AML-193 (cell line): ENCODE measurements at regions not wholly inside any gene's neighbourhood (a gene's known extent, or its start where the extent isn't known, plus 50 kb on each side); places are given as distances from the start of the nearest gene placed in this dataset.
"Not testable (repeated sequence)": the region's sequence is repeated elsewhere in the genome, so short reads cannot be mapped to it uniquely, and the experiment has no call there.

ENCODE experiments used
- DNase-seq, 2 experiments: peaks; one replicate each; lab custom pipeline; 2025; lab: John Stamatoyannopoulos, UW

DNA sequence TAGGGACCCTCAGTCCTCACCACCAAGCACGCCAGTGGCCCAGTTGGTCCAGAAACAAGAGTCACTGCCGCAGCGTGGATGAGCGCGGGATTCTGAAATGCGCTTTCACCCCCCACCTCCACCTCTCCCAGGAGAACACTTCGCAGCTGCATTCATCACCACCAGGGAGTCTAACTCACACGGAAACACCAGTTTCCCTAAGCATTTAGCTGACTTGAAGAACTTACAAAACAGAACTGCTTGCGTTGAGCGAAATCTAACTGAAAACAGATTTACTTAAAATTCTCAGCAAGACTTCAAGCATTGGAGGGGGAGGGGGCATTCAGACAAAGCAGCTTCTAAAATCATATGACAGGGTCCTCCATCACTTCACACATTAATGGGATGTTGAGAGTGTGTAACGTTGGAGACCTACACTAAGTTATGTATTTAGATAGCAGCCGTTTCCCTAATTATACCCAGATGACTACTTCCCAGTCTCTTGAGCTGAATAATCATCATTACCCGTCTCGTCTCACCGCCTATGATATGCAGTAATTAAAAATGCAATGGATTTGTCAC lies 258.2 kb upstream of the IRS2 start:
- no peak for DNase-seq

- no peak for DNase-seq
Observed at GRCh38 chr13:110042253-110042950, 256.0 kb upstream of the IRS2 start.

DNA sequence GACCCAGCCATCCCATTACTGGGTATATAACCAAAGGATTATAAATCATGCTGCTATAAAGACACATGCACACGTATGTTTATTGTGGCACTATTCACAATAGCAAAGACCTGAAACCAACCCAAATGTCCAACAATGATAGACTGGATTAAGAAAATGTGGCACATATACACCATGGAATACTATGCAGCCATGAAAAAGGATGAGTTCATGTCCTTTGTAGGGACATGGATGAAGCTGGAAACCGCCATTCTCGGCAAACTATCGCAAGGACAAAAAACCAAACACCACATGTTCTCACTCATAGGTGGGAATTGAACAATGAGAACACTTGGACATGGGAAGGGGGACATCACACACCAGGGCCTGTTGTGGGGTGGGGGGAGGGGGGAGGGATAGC lies 255.3 kb upstream of the IRS2 start:
- DNase-seq: not testable (repeated sequence)

DNA sequence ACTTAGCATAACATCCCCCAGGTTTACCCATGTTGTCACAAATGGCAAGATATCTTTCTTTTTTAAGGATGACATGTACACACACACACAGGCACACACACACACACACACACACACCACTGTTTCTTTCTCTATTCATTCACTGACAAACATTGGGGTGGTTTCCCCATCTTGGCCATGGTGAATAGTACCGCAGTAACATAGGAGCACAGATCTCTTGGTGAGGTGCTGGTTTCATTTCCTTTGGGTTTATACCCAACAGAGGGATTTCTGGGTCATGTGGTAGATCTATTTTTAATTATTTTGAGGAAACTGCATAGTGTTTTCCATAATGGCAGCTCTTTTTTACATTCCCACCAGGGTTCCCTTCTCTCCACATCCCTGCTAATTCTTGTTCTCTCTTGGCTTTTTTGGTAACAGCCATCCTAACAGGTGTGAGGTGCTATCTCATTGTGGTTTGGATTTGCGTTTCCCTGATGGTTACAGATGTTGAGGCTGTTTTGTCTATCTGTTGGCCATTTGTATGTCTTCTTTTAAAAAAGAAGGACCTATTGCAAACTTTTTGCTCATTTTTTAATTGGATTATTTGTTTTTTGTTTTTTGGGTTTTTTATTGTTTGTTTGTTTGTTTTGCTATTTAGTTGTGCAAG lies 251.7 kb upstream of the IRS2 start:
- no peak for DNase-seq

DNA sequence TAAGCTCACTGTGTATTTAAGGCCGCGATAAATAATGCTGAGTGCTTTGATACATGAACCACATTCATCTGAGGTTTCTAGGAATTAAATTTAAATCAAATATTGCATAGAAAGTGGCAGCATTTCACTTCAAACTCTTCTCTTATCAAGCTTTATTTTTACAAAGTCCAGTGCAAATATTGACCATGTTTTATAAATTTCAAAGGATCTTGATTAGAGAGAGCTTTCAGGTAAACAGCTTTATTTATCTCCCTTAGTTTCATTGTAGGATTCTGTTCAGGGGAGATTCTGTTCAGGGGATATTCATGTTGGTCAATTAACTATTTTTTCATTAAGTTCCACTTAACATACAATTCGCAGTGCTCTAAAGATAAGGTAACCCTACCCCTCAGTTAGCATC lies 249.7 kb upstream of the IRS2 start:
- no peak for DNase-seq

GRCh38 chr13:110034031-110034549 lies 247.7 kb upstream of the IRS2 start:
- DNase-seq: no peak

- DNase-seq: no peak
Observed at GRCh38 chr13:110032969-110033368, 246.6 kb upstream of the IRS2 start.

GRCh38 chr13:110030394-110030928 lies 244.1 kb upstream of the IRS2 start:
- DNase-seq: no peak

- no peak for DNase-seq
Observed at GRCh38 chr13:110028838-110029621, 242.6 kb upstream of the IRS2 start.

DNA sequence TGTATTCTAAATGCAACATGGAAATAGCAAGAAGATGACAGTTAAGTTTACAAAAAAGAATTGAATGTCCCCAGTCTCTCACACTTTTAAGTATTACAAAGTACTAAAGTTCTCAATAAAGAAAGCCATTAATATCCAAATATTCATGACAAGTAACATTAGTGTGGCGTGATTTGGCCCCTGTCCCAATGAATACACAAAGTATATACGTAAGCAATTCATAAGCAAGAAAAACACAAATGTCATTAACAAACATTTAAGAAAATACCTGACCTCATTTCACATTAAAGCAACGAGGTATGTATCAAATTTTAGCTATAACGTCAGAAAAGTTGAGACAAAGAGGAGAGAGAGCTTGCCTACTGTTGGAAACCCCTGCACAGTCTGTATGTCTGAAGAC lies 241.9 kb upstream of the IRS2 start:
- DNase-seq: no peak

DNA sequence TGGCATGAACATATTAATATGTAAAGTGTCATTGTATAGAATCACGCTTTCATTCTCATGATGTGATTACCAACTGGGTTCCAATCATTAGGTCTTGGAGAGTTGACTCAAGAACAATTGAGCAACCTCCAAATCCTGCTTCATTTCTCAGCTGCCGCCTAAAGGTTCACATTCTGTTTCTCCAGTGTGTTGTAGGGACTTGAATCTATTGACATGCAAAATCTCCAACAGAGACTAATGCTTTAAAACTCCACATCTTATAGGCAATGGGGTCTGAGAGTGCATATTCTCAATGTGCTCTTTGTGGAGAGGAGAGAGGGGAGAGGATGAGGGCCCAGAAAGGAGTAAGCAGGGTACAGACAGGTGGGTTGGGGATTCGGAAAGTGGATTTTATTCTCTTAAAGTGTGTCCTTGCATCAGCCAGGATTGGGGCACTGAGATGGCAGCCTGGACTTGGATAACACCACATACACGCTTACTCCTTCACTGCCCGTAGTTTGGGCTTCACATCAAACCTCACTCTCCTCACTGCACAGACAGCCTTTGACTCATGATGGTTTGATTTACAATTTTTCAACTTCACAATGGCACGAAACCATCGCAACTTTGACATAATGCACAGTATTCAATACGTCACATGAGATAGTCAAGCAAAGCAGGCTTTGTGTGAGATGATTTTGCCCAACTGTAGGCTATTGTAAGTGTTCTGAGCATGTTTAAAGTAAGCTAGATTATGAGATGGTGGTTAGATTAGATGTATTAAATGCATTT lies 241.3 kb upstream of the IRS2 start:
- no peak for DNase-seq

GRCh38 chr13:110024645-110024980 lies 238.2 kb upstream of the IRS2 start:
- DNase-seq: no peak

DNA sequence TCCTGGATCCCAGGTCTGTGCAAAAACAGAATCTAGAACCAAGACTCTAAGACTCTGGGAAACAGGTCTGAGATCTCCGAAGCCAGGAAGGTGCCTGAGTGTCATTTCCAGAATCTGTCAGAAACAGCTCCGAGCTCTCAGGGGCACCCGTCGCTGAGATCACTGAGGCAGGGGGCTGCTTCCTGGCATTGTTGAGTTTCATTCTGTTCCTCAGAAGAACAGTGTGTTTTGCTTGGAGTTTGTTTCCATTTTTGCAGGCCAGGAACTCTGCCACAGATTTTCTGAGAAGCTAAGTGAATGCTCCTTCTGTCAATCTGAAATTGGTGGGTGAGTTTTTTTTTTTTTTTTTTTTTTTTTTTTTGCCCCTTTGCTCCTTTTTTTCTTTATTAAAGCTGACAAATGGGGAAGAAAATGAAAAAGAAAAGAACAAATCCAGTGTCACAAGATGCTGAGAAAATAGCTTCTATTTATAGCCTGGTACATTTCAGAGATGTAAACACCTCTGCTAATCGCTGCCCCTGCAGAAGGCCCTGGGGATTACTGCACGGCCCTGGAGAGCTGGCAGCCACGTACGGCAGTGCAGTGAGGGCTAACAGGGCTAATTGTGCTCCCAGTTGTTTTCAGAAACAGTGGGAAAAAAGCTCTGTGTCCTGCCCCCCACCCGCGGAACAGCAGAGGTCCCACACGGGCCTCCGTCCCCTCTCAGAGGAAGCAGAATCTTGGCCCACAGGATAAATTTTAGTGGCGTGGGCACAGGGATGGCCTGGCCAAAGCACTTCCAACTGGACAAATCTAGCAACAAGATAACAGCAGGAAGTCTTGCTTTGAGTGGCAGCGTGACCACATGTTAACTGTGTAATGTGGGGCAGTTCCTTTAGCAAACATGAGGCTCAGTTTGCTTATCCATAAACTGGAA lies 237.6 kb upstream of the IRS2 start:
- no peak for DNase-seq

GRCh38 chr13:110018009-110018408 lies 231.6 kb upstream of the IRS2 start:
- no peak for DNase-seq

DNA sequence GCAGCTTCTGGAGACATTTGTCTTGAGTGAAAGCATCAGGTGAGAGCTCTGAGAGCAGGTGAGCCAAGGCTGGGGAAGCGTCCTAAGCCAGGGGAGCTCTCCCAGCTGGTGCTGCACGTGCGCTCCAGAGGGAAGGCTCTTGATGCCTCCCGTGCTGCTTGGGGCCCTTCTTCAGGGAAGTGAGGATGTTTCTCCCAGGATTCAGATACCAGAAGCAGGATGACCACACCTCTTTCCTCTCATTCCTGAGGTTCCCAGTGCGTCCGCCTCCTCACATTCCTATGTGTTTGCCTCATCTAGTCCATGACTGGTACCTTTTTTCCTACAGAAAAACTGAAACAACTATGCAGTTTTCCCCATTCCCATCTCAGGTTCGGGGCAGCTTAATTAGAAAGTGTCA lies 231.0 kb upstream of the IRS2 start:
- DNase-seq: no peak

DNA sequence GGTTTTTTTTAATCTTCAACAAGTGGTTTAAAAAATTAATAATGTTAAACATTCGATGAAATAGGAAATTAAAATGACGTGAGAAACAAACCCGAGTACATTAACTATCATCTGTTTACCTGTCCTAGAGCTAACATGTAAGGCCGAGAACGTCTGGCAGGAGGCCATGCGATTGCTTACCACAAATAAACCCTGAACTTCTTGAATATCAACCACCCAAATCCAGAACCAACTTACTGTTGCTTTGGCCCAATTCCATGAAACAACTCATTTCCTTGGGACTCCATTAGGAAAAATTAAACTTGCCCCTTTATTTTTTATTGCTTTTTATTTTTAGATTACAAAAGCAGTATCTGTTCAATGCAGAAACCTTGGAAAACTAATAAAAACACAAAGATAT lies 228.9 kb upstream of the IRS2 start:
- DNase-seq: no peak

- no peak for DNase-seq
Observed at GRCh38 chr13:110014719-110015118, 228.3 kb upstream of the IRS2 start.

GRCh38 chr13:110012102-110012739 lies 225.8 kb upstream of the IRS2 start:
- no peak for DNase-seq

- no peak for DNase-seq
Observed at GRCh38 chr13:110010404-110011138, 224.2 kb upstream of the IRS2 start.
